Kasumi-1 (cell line): ENCODE measurements at regions not wholly inside any gene's neighbourhood (a gene's known extent, or its start where the extent isn't known, plus 50 kb on each side); places are given as distances from the start of the nearest gene placed in this dataset.
"Not testable (repeated sequence)": the region's sequence is repeated elsewhere in the genome, so short reads cannot be mapped to it uniquely, and the experiment has no call there.

Experiments used
- DNase-seq, 2 experiments: peaks; one replicate each; lab custom pipeline; 2025; lab: John Stamatoyannopoulos, UW

DNA sequence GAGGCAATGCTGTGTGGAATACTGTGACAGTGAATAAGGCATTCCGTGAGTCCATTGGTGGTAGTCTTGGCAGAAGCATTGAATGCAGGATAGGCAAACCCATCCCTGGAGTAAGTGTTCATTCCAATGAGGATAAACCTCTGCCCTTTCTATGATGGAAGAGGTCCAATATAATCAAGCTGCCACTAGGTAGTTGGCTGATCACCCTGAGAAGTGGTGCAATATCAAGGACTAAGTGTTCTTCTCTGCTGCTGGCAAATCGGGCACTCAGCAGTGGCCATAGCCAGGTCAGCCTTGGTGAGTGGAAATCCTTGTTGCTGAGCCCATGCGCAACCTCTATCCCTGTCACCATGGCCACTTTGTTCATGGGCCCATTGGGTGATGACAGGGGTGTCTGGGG is 70.1 kb downstream of the FBXO4 start:
- DNase-seq = no peak

DNA sequence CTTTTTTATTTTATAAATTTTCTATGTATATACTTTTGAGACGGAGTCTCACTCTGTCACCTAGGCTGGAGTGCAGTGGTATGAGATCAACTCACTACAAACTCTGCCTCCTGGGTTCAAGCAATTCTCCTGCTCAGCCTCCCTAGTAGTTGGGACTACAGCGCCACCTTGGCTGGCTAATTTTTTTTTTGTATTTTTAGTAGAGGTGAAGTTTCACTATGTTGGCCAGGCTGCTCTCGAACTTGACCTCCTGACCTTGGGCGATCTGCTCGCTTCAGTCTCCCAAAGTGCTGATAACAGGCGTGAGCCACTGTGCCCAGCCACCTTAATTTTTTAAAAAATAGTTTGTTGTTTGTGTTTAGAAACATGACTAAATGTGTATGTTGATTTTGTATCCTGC is 76.6 kb downstream of the FBXO4 start:
- DNase-seq = no peak

- not testable (repeated sequence) for DNase-seq
Measured at GRCh38 chr5:42003852-42004251, 78.8 kb downstream of the FBXO4 start.

DNA sequence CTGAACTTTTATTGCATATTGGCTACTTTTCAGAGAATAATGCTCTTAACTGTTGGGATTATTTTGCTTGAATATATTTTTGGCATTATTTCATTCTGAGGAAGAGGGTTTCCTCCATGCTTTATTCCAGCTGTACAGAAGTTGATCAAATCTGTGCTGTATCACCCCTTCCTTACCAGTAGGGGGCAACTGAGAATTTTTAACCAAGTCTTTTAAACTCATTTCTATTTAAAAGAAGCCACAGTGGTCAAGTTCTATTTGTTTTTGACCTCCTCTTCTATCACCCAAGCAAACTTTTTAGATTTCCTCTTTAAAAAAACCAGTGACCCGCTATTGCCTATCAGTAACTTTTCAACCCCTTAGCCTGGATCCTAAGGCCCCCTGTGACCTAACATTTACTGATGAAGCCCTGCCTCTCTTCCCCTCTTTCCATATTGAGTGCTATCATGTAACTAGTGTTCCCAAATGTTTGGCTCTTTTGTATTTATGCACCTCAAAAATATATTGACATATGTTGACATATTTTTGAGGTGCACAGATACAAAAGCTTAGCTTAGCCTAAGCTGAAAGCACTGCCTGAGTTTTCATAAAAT is 80.6 kb downstream of the FBXO4 start:
- DNase-seq = peak; percentile 43 to 53

DNA sequence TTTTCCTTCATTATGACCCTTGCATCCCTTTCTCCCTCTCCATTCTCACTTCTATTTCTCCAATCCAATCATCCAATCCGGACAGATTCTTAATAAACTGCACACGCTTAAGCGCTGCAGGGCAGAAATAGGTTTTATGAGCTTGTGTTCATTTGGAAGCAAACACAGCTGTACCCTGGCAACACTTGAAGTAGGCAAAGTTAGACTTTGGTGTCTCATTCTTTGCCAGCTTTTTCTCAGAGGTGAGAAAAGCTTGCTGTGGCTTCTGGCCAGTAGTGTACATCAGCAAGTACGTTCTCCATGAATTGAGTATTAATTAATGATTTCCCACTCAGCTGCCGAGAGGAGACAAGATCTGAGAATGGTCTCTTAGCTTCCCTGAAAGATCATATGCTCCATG is 88.5 kb downstream of the FBXO4 start:
- no peak for DNase-seq

DNA sequence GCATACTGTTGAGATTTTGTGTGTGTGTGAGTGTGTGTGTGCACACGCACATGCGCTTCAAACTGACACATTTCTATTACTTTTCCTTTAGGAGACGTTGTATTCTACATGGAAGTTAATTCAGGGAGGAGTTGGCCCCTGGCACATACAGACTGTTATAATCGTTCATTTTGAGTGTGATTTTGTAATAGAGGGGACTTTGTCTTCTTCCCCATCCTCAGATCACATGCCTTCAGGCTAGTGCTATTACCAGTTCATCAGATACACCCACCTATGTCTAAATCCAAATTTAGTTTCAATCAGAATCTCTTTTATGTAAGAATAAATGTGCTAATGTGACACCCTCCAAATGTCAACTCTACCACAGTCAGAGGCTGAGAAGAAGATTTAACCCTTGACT is 90.2 kb downstream of the FBXO4 start:
- DNase-seq = no peak

GRCh38 chr5:42015681-42016080 is 90.6 kb downstream of the FBXO4 start:
- DNase-seq = no peak

GRCh38 chr5:42020788-42021530 is 95.9 kb downstream of the FBXO4 start:
- DNase-seq = no peak

DNA sequence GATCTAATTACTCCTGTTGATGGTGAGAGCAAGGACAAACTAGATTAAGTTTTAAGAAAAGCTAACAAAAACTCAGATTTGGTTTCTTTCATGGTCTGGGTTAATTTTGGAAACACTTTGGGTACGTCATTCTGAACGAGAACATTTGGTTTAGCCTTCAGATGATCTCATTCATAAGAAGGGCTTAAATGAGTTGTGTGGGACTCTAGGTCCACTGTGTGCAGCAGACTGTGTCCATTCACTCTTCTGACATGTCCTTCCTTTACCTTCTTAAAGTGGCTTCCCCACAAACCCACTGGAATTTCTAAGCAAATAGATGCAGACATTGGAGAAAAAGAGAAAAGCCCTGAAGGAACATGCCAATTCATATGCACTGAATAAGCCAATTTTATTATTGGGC is 96.8 kb downstream of the FBXO4 start:
- no peak for DNase-seq

DNA sequence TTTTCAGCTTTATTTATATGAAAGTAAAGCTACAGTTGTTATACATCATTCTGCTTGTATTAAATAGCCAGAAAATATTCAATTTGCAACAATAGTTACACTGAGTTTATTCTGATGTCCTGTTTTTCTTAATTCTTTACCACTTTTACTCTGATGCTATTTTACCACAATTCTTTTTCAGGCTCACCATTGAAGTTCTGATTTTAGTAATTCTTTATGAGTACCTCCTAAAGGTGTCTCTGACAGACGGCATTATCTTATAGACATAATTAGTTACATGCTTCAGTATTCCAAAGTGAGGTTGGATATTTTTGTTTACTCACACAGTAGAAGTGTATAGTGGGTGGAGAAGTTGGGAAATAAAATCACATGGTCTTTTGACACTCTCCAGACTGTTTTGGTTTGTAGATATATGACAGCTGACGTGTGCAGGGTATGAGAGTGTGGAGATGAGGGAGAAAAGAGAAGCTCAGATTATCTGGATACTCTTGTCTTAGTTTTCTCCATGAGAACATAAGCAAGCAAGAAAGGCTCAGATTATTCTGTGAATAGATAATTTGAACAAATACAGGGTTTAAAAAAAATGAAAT is 97.4 kb downstream of the FBXO4 start:
- no peak for DNase-seq

DNA sequence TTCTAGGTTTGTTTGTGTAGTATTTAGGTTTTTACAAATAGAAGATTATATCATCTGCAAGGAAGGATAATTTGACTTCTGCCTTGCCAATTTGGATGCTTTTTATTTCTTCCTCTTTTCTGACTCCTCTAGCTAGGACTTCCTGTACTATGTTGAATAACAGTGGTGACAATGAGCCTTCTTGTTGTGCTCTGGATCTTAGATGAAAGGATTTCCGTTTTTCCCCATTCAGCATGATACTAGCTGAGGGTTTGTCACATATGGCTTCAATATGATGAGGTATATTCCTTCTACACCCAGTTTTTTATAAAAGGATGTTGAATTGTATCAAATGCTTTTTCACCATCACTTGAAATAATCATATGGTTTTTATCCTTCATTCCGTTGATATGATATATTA is 101.4 kb downstream of the FBXO4 start:
- peak; percentile 50 to 62 for DNase-seq

- no peak for DNase-seq
Measured at GRCh38 chr5:42032137-42032536, 107.1 kb downstream of the FBXO4 start.

DNA sequence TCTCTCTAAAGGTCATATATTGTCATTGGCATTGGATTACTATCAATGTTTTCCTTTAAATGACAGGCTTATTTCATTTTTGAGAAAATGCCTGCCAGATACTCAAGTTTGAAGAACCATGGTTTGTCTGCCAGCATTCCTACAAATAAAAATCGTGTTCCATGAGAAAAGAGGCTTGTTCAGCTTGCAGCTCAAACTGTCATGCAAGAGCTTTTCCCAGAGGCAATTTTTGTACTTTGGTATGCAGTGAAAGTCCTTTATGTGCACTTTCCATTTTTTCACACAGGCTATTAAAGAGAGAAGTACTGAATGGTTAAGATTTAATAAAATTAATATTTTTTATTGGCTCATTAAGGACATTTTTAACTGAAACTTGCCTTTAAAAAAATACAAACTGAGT is 110.4 kb downstream of the FBXO4 start:
- DNase-seq = no peak

GRCh38 chr5:42036379-42036778 is 111.3 kb downstream of the FBXO4 start:
- DNase-seq = no peak

GRCh38 chr5:42037379-42037932 is 112.4 kb downstream of the FBXO4 start:
- no peak for DNase-seq

GRCh38 chr5:42043400-42043799 is 118.3 kb downstream of the FBXO4 start:
- no peak for DNase-seq

GRCh38 chr5:42057254-42057690 is 132.2 kb downstream of the FBXO4 start:
- DNase-seq = peak; percentile 39 to 46

GRCh38 chr5:42059291-42059690 is 134.2 kb downstream of the FBXO4 start:
- DNase-seq = no peak

GRCh38 chr5:42059778-42060464 is 134.8 kb downstream of the FBXO4 start:
- DNase-seq = no peak

- no peak for DNase-seq
Measured at GRCh38 chr5:42061121-42061520, 136.0 kb downstream of the FBXO4 start.

- DNase-seq = no peak
Measured at GRCh38 chr5:42064821-42065220, 139.7 kb downstream of the FBXO4 start.

- DNase-seq = no peak
Measured at GRCh38 chr5:42066131-42066530, 141.1 kb downstream of the FBXO4 start.

- no peak for DNase-seq
Measured at GRCh38 chr5:42074353-42074752, 149.3 kb downstream of the FBXO4 start.
